ENCODE measurements at regions not wholly inside any gene's neighbourhood (a gene's known extent, or its start where the extent isn't known, plus 50 kb on each side); places are given as distances from the start of the nearest gene placed in this dataset.

DNA sequence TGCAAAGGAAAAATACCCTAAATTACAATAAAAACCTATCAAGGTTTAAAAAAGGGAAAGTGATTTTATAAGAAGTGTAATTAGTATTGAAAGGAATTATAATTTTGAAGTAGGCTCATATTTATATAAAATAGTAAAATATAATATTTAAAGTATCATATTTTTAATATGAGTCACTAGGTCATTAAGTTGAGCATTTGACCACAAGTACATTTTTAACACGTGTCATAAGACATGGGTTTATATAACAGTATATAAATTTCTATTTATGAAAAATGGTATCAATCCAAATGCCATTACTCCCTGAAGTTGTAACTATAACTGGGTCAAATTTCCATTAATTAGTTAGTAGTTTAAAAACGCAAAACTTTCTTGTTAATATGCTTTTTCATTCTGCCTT, 365.9 kb downstream of the COL11A1 start:
- no peak overlapping the region for H3K4me3 ChIP-seq (ENCODE audit: low read depth, low read length)
- TF ChIP-seq, protein P1, sequence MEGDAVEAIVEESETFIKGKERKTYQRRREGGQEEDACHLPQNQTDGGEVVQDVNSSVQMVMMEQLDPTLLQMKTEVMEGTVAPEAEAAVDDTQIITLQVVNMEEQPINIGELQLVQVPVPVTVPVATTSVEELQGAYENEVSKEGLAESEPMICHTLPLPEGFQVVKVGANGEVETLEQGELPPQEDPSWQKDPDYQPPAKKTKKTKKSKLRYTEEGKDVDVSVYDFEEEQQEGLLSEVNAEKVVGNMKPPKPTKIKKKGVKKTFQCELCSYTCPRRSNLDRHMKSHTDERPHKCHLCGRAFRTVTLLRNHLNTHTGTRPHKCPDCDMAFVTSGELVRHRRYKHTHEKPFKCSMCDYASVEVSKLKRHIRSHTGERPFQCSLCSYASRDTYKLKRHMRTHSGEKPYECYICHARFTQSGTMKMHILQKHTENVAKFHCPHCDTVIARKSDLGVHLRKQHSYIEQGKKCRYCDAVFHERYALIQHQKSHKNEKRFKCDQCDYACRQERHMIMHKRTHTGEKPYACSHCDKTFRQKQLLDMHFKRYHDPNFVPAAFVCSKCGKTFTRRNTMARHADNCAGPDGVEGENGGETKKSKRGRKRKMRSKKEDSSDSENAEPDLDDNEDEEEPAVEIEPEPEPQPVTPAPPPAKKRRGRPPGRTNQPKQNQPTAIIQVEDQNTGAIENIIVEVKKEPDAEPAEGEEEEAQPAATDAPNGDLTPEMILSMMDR (IDR thresholded peaks at IDR 0.05; ENCODE audit: insufficient read depth, low read length) = no peak
- no peak for DNase-seq (ENCODE audit: low read depth)

DNA sequence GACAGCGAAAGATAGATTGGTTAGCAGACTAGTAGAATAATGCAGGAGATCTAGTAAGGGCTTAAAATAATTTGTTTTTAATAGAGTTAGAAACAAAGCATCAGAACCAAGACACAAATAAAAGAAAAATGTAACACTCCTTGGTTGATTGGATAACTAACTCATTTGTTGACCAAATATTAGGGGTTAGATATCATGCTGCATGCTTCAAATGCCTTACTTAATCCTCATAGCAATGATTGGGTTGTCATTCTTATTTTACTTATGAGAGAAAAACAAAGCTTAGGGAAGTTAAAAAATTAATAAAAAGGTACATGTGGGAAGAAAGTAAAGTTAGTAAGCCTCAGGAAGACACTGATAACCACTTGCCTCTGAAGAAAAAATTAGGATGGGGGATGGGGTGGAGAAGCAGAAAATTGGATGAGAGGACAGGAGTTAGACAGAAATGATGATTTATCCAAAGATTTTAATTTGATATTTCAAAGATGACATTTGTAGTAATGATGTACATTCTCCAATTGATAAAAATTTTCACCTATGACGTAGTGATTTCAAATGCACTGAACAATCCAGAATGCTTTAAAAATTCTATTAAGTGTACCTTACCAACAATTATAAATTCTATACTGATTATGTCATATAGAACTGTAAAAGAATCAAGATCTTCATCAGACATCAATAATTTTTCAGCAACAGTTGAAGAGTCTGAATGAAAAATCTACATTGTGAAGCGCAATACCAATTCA, 374.7 kb downstream of the COL11A1 start:
- no peak for DNase-seq (ENCODE audit: low read depth)
- TF ChIP-seq, protein P1 (IDR thresholded peaks at IDR 0.05; ENCODE audit: insufficient read depth, low read length) = no peak
- H3K4me3 ChIP-seq (ENCODE audit: low read depth, low read length) = no peak overlapping the region

DNA sequence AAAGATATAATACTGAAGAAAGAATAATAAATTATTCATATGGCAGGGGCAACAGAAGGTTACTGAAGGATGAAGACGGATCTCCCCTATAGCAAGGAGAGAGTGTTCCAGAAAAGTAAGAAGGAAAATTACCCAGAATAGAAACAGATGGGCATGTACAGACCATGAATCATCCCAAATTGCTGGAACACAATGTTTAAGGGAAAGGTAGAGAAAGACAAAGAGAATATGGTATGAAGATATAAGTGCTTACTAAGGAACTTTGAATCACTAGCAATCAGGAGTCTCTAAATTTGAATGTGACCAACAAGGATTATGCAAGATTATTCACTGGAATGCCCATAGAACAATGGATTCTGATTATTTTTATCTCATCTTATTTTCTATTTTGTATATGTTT, 375.4 kb downstream of the COL11A1 start:
- H3K4me3 ChIP-seq (ENCODE audit: low read depth, low read length) = no peak overlapping the region
- DNase-seq (ENCODE audit: low read depth) = no peak
- TF ChIP-seq, protein P1 (IDR thresholded peaks at IDR 0.05; ENCODE audit: insufficient read depth, low read length) = no peak

DNA sequence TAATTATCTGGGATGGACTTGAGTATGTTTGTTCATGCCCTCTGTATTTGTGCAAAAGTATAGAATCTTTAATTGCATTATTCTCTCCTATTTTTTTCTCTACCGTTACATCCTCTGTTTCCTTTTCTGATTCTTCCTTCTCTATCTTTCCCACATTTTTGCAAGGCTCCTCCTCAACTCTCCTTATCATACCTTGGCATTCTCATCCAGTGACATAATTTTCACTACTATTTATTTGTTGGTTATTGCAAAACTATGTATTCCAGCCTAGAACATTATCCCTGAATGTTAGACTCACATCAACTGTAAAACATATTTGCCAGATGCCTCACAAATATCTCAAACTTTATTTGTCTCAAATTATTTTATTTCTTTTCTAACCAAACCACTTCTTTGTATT, 381.9 kb downstream of the COL11A1 start:
- no peak overlapping the region for H3K4me3 ChIP-seq (ENCODE audit: low read depth, low read length)
- TF ChIP-seq, protein P1 (IDR thresholded peaks at IDR 0.05; ENCODE audit: insufficient read depth, low read length) = no peak
- DNase-seq (ENCODE audit: low read depth) = no peak

DNA sequence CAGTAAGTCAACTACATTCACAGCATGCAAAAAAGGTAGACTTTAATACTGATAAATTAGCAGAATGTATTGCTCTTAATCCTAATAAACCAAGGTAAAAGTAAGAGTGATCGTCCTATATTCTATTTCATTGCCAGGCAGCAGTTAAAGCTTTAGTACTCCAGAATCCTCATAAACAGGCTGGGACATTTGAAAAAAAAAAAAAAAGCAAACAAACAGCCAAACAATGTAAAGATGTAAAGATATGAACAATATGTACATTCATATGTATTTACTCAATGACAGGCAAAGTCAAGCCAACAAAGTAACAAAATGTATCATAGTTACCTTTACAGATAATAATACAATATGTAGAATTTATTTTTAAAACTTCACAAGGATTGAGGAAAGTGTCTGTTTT, 383.6 kb downstream of the COL11A1 start:
- no peak overlapping the region for H3K4me3 ChIP-seq (ENCODE audit: low read depth, low read length)
- TF ChIP-seq, protein P1 (IDR thresholded peaks at IDR 0.05; ENCODE audit: insufficient read depth, low read length) = no peak
- DNase-seq (ENCODE audit: low read depth) = no peak

DNA sequence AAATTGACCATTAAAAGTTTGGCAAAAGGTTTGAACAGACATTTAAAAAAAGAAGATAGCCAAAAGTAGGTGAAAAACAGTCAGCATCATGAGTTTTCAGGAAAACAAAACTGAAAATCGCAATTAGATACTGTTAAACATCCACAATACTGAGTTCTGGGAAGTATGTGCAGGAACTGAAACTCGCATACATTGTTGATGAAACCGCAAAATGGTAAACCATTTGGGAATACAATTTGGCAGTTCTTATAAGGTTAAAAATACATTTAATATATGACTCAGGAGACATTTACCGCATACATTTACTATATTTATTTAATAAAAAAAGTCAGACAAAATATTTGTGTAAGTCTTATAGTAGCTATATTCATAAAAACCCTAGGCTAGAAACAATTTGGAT, 393.2 kb downstream of the COL11A1 start:
- no peak for DNase-seq (ENCODE audit: low read depth)
- TF ChIP-seq, protein P1 (IDR thresholded peaks at IDR 0.05; ENCODE audit: insufficient read depth, low read length) = no peak
- H3K4me3 ChIP-seq (ENCODE audit: low read depth, low read length) = no peak overlapping the region

DNA sequence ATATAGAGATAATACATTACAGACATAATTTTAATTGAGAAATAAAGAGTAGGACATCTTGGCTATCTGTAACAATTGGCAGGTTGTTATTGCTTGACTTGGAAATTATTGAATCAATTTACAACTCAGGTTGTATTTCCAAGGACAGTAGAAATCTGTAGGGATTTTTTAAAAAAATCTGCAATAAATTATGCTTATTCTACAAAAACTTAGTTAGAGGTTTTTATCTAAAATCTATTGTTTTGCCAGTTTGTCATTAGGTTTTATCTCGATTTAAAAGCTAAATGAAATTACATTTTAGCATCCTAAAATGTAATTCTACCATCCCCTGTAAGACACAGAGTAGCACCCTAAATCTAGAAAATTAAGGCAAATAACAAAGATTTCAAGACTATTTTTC, 408.8 kb downstream of the COL11A1 start:
- TF ChIP-seq, protein P1 (IDR thresholded peaks at IDR 0.05; ENCODE audit: insufficient read depth, low read length) = no peak
- no peak for DNase-seq (ENCODE audit: low read depth)

More for the DNA sequence above, 408.8 kb downstream of the COL11A1 start:
- H3K4me3 ChIP-seq (ENCODE audit: low read depth, low read length) = no peak overlapping the region
